A673 (cell line): ENCODE measurements at regions not wholly inside any gene's neighbourhood (a gene's known extent, or its start where the extent isn't known, plus 50 kb on each side); places are given as distances from the start of the nearest gene placed in this dataset.

Experiments
- BruUV-seq: library from RNA; stranded (reverse); fragments of 400-500 nt; replicated peaks from 2 replicates; lab custom pipeline; 2021; lab: Mats Ljungman, UMichigan
- CTCF ChIA-PET: fragments of 300-600 bp; sonication (Branson Sonifier 250); formaldehyde crosslinking; loops from one replicate; lab custom pipeline; 2022; ENCODE audit warnings: antibody characterized with exemption; lab: Charles Lee
- POLR2A ChIA-PET: fragments of 300-600 bp; sonication (Branson Sonifier 250); formaldehyde crosslinking; loops from one replicate; lab custom pipeline; 2022; ENCODE audit warnings: antibody characterized with exemption; ENCODE audit not compliant: low non-redundant PET; lab: Charles Lee
- DNase-seq: peaks from one replicate; pipeline ENCODE4 v3.0.0-alpha.2; 2015; ENCODE audit warnings: low spot score
- H3K27ac ChIP-seq: fragments of 200-600 bp; sonication (generic); 2 replicates; pipeline ENCODE4 v1.5.1; 2016; ENCODE audit warnings: mixed run types, low read depth, mild to moderate bottlenecking, mixed read lengths, antibody characterized with exemption, low read length; ENCODE audit not compliant: poor library complexity, severe bottlenecking
- H3K27me3 ChIP-seq: fragments of 200-600 bp; sonication (generic); replicated peaks from 2 replicates; pipeline ENCODE4 v1.6.1; 2017; ENCODE audit warnings: mixed run types, low read depth, mild to moderate bottlenecking, mixed read lengths, antibody characterized with exemption, low read length; ENCODE audit not compliant: insufficient read depth, poor library complexity
- H3K36me3 ChIP-seq: fragments of 200-600 bp; sonication (generic); 2 replicates; pipeline ENCODE4 v1.6.1; 2016; ENCODE audit warnings: mixed run types, mild to moderate bottlenecking, mixed read lengths, antibody characterized with exemption, low read length; ENCODE audit not compliant: insufficient read depth, poor library complexity, severe bottlenecking
- H3K4me1 ChIP-seq: fragments of 200-600 bp; sonication (generic); 2 replicates; pipeline ENCODE4 v1.6.1; 2017; ENCODE audit warnings: mixed run types, mild to moderate bottlenecking, mixed read lengths, antibody characterized with exemption, low read length; ENCODE audit not compliant: insufficient read depth, poor library complexity, severe bottlenecking
- H3K4me3 ChIP-seq: fragments of 200-600 bp; sonication (generic); 2 replicates; pipeline ENCODE4 v1.5.1; 2016; ENCODE audit warnings: low read depth, mixed run types, mild to moderate bottlenecking, mixed read lengths, low read length; ENCODE audit not compliant: poor library complexity, severe bottlenecking
- H3K9me3 ChIP-seq: fragments of 200-600 bp; sonication (generic); 2 replicates; pipeline ENCODE4 v1.6.1; 2016; ENCODE audit warnings: mixed run types, low read depth, mild to moderate bottlenecking, mixed read lengths, antibody characterized with exemption, low read length; ENCODE audit not compliant: poor library complexity, severe bottlenecking
- CTCF ChIP-seq: fragments of 300-800, 200-600 bp; sonication (generic); conservative IDR thresholded peaks from 2 replicates; pipeline ENCODE4 v1.5.1; 2017; ENCODE audit warnings: low read depth, mild to moderate bottlenecking, antibody characterized with exemption, low read length, moderate library complexity, mixed read lengths
- EZH2 ChIP-seq: fragments of 200-600 bp; sonication (generic); IDR thresholded peaks from 2 replicates; pipeline ENCODE4 v1.6.1; 2017; ENCODE audit warnings: borderline replicate concordance, low read depth, mild to moderate bottlenecking, mixed read lengths, antibody characterized with exemption, low read length; ENCODE audit not compliant: poor library complexity, severe bottlenecking
- intact Hi-C: fragments of 100-400 bp; cut with micrococcal nuclease; formaldehyde crosslinking; loops from one replicate; pipeline ENCODE4 v1.10.0; 2022; ENCODE audit not compliant: unreplicated experiment

DNA sequence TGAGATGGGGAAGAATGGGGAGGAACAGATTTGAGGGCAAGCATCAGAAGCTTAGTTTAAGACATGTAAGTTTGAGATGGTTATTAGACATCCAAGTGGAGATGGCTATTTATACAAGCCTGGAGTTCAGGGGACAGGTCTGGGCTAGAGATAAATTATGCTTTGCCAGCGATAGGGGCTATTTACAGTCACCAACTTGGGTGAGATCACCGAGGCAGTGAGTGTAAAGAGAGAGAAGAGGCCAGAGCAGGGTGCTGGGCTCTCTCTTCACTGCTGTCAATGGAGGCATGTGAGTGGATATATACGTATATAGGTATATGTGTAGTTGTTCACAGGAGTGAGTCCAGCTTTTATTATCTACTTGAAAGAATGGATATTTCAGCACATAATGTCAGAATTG is 81.0 kb downstream of the QPCT start:
- no TSS peak for BruUV-seq

GRCh38 chr2:37427241-37427640 is 82.8 kb downstream of the QPCT start:
- Histone ChIP-seq H3K4me1 (no peaks in the 10 kb centered on the region), H3K27me3 (no peaks in the 10 kb centered on the region), H3K36me3 (no peaks in the 10 kb centered on the region), H3K27ac (no peak overlapping the region), H3K4me3 (no peak overlapping the region), H3K9me3 (no peaks in the 10 kb centered on the region)
- CTCF ChIA-PET = no interaction called here
- BruUV-seq = no TSS peak
- POLR2A ChIA-PET = no interaction called here
- intact Hi-C loops = no loop called here
- TF ChIP-seq EZH2 (no peak), CTCF (no peak)
- no peak for DNase-seq

More for the DNA sequence above, 81.0 kb downstream of the QPCT start:
- intact Hi-C loops = no loop called here
- ChIA-PET POLR2A (no interaction called here), CTCF (no interaction called here)
- Histone ChIP-seq H3K27me3 (no peaks in the 10 kb centered on the region), H3K27ac (no peak overlapping the region), H3K4me1 (no peaks in the 10 kb centered on the region), H3K36me3 (no peaks in the 10 kb centered on the region), H3K4me3 (no peak overlapping the region), H3K9me3 (no peaks in the 10 kb centered on the region)
- TF ChIP-seq CTCF (no peak), EZH2 (no peak)
- no peak for DNase-seq

DNA sequence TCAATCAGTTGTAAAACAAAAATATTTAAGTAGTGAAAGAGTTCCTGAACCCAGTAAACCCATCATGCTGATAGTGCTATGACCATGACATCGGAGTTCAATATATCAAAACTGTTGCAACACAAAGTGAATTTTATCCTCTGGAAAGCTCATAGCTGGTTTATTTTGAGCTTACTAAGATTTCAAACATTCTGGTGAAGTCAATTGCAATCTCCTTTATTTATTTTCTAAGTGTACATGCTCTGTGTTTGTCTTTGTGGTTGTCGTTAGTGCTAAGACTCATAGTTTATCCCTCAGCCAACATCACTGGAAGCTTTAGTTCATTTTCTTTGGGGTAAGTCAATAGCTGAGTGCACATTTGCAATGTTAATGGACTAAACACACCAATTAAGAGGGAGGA is 91.9 kb downstream of the QPCT start:
- no peaks in the 10 kb centered on the region for H3K4me1 ChIP-seq
- BruUV-seq = no TSS peak
- no peak for DNase-seq
- no peaks in the 10 kb centered on the region for H3K36me3 ChIP-seq
- H3K4me3 ChIP-seq = no peak overlapping the region
- intact Hi-C loops = no loop called here
- POLR2A ChIA-PET = no interaction called here
- H3K9me3 ChIP-seq = no peaks in the 10 kb centered on the region
- no peak overlapping the region for H3K27ac ChIP-seq
- H3K27me3 ChIP-seq = peaks cover 3% of the 10 kb centered on the region
- TF ChIP-seq CTCF (no peak), EZH2 (no peak)
- CTCF ChIA-PET = interaction anchor here (0.5 kb wide), 1 partner anchor 451 kb away, joined by 10 read pairs; no protein-coding TSS in a partner anchor
